ENCODE measurements at regions not wholly inside any gene's neighbourhood (a gene's known extent, or its start where the extent isn't known, plus 50 kb on each side); places are given as distances from the start of the nearest gene placed in this dataset.

DNA sequence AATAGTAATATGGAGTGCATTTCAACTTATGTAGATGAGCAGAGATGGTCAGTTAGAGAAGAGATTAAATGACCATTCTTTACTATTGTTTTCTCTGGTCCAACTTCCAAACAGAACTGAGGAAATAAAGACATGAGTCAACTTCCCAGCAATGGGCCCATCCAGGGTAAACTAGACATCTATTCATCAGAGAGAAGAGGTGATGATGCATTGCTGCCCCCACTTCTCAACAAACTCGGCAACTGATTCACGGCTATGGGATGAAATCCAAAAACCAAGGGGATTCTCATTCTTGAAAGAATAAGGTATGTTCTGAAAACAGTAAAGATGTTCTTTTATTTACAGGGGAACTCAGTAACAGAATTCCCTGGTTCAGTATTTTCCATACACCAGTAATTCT is 190.7 kb downstream of the RDH14 start:
- H3K27me3 ChIP-seq = no peaks in the 10 kb centered on the region
- 78 to 84% methylated on average over 2 of the region's 2 CpGs for WGBS, 2 donors
- intact Hi-C loops (cut with DNase I) = no loop called here
- TF ChIP-seq, protein P1, sequence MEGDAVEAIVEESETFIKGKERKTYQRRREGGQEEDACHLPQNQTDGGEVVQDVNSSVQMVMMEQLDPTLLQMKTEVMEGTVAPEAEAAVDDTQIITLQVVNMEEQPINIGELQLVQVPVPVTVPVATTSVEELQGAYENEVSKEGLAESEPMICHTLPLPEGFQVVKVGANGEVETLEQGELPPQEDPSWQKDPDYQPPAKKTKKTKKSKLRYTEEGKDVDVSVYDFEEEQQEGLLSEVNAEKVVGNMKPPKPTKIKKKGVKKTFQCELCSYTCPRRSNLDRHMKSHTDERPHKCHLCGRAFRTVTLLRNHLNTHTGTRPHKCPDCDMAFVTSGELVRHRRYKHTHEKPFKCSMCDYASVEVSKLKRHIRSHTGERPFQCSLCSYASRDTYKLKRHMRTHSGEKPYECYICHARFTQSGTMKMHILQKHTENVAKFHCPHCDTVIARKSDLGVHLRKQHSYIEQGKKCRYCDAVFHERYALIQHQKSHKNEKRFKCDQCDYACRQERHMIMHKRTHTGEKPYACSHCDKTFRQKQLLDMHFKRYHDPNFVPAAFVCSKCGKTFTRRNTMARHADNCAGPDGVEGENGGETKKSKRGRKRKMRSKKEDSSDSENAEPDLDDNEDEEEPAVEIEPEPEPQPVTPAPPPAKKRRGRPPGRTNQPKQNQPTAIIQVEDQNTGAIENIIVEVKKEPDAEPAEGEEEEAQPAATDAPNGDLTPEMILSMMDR (IDR thresholded peaks at IDR 0.05) = no peak
- no peak for DNase-seq
- H3K4me1 ChIP-seq = peaks cover 0 to 3% of the 10 kb centered on the region in 2 donors
- no peaks in the 10 kb centered on the region for H3K9me3 ChIP-seq
- H3K27ac ChIP-seq = no peak overlapping the region
- no peaks in the 10 kb centered on the region for H3K36me3 ChIP-seq
- no peak overlapping the region for H3K4me3 ChIP-seq (replicated peaks in 1 of 3)

DNA sequence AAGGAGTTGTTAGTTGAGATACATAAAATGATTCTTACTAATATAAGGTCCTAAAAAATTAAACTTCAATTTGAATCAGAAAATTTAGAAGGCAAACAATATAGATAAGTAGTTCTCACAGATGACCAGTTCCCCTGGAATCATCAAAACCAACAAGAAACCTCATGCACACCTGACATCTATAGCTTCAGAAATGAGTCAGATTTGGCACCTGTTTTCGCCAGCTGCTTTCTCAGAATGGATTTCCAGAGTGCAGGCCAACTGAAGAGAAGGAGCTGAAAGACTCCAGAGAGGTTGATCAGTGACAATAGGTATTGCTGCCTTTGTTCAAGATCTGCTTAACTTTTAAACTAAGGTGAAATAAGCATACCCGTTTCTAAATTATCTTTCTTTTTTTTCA is 192.4 kb downstream of the RDH14 start:
- Histone ChIP-seq H3K36me3 (no peaks in the 10 kb centered on the region), H3K4me1 (no peaks in the 10 kb centered on the region), H3K9me3 (no peaks in the 10 kb centered on the region), H3K27me3 (no peaks in the 10 kb centered on the region), H3K4me3 (replicated peaks in 1 of 3) (no peak overlapping the region), H3K27ac (no peak overlapping the region)
- no peak for DNase-seq
- intact Hi-C loops (cut with DNase I) = no loop called here
- TF ChIP-seq, protein P1 (IDR thresholded peaks at IDR 0.05) = no peak
- no peak for TF ChIP-seq POLR2A (IDR thresholded peaks at IDR 0.05)
- WGBS, 2 donors = 68 to 93% methylated on average over 2 of the region's 2 CpGs

- Histone ChIP-seq H3K36me3 (no peaks in the 10 kb centered on the region), H3K9me3 (no peaks in the 10 kb centered on the region), H3K27ac (no peak overlapping the region), H3K27me3 (no peaks in the 10 kb centered on the region), H3K4me3 (replicated peaks in 1 of 3) (no peak overlapping the region), H3K4me1 (no peaks in the 10 kb centered on the region)
- intact Hi-C loops (cut with DNase I) = no loop called here
- DNase-seq = no peak
- WGBS, 2 donors = 78% methylated on average over 2 of the region's 2 CpGs
- no peak for TF ChIP-seq POLR2A (IDR thresholded peaks at IDR 0.05)
- TF ChIP-seq, protein P1 (IDR thresholded peaks at IDR 0.05) = no peak
Measured at GRCh38 chr2:18365342-18365741, 195.1 kb downstream of the RDH14 start.

DNA sequence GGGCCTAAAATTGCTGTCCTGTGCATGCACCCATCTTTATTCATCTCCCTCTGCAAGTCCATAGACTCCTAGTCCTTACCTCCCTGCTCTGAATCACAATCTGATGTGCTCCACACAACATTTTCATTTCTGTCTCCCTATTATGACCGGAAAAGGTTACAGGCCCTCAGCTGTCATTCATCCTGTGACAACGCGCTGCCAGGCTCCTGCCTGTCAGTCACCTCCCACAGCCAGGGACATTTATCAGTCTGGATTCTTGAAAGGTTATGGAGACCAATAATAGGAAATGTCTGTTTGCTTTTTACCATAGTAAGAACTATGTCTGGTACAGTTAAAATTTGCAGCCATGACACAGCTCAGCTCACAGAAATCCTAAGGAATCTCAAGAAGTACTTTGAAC is 197.1 kb downstream of the RDH14 start:
- WGBS, 2 donors = 62 to 81% methylated on average over 3 of the region's 3 CpGs
- no peaks in the 10 kb centered on the region for H3K36me3 ChIP-seq
- H3K4me1 ChIP-seq = no peaks in the 10 kb centered on the region
- no peaks in the 10 kb centered on the region for H3K27me3 ChIP-seq
- intact Hi-C loops (cut with DNase I) = no loop called here
- no peak overlapping the region for H3K27ac ChIP-seq
- TF ChIP-seq POLR2A (IDR thresholded peaks at IDR 0.05) = no peak
- TF ChIP-seq, protein P1 (IDR thresholded peaks at IDR 0.05) = no peak
- H3K9me3 ChIP-seq = no peaks in the 10 kb centered on the region
- DNase-seq = no peak
- H3K4me3 ChIP-seq (replicated peaks in 1 of 3) = no peak overlapping the region

DNA sequence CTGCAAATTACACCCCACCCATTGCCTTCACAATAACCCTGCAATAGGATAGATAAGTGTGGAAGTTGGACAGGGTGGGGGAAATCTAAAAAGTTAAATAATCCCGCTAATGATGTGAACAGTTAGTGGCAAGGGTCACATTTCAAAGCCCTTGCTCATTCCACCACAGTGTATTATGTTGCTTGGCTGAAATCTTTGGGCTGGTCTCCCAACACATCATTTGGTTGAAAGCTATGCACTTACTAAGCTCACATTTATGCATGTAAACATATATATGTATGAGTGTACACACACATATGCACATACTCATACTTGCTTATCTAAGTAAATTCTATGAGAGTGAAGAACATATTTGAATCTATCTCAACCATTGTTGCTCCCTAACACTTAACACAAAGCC is 197.8 kb downstream of the RDH14 start:
- Histone ChIP-seq H3K4me3 (replicated peaks in 1 of 3) (no peak overlapping the region), H3K27ac (no peak overlapping the region), H3K9me3 (no peaks in the 10 kb centered on the region), H3K36me3 (no peaks in the 10 kb centered on the region), H3K4me1 (no peaks in the 10 kb centered on the region), H3K27me3 (no peaks in the 10 kb centered on the region)
- TF ChIP-seq, protein P1 (IDR thresholded peaks at IDR 0.05) = no peak
- TF ChIP-seq POLR2A (IDR thresholded peaks at IDR 0.05) = no peak
- WGBS, 2 donors = 94 to 98% methylated on average over 1 of the region's 1 CpG
- intact Hi-C loops (cut with DNase I) = no loop called here
- no peak for DNase-seq
